ENCODE measurements at regions not wholly inside any gene's neighbourhood (a gene's known extent, or its start where the extent isn't known, plus 50 kb on each side); places are given as distances from the start of the nearest gene placed in this dataset.

GRCh38 chr12:90398285-90398836 lies 556.6 kb downstream of the CCER1 start:
- H3K27me3 ChIP-seq (replicated peaks in 1 of 2; ENCODE audit: control insufficient read depth in 2 of 2, insufficient read depth in 2 of 2, low read length in 1 of 2), result no peaks in the 10 kb centered on the region
- FAIRE-seq (no peak), ATAC-seq (no peak), DNase-seq (ENCODE audit: low read depth, low spot score) (no peak)
- no peaks in the 10 kb centered on the region; the same call in 2 of the 3 replicates for H3K9me3 ChIP-seq (replicated peaks; ENCODE audit: control insufficient read depth, insufficient read depth, low read length)
- SMC1A ChIA-PET (ENCODE audit: uncharacterized antibody, unreplicated experiment), result no interaction called here
- no peak overlapping the region for H3K9ac ChIP-seq (ENCODE audit: control insufficient read depth, insufficient read depth, low read length)
- POLR2A ChIA-PET, result no interaction called here
- H3K79me2 ChIP-seq (ENCODE audit: control insufficient read depth, insufficient read depth, low read length), result no peaks in the 10 kb centered on the region
- no peak overlapping the region for H3K4me3 ChIP-seq
- no peaks in the 10 kb centered on the region for H4K20me1 ChIP-seq (ENCODE audit: control insufficient read depth, insufficient read depth)
- no peak overlapping the region for H2AFZ ChIP-seq (ENCODE audit: control insufficient read depth, low read depth, low read length)
- RAD21 ChIA-PET (ENCODE audit: unreplicated experiment), result no interaction called here
- CTCF ChIA-PET, result no interaction called here
- no peak overlapping the region for H3K27ac ChIP-seq (ENCODE audit: control insufficient read depth, insufficient read depth)
- H3K4me1 ChIP-seq (ENCODE audit: control insufficient read depth, insufficient read depth, low read length), result no peaks in the 10 kb centered on the region
- no TSS peak for BruUV-seq (replicated peaks)
- intact Hi-C loops (cut with micrococcal nuclease; ENCODE audit: unreplicated experiment), result no loop called here
- TF ChIP-seq NFYA (IDR thresholded peaks at IDR 0.05; ENCODE audit: borderline replicate concordance, low read depth, low read length) (no peak), TCF7 (IDR thresholded peaks at IDR 0.05; ENCODE audit: borderline replicate concordance) (no peak), MTA3 (IDR thresholded peaks at IDR 0.05; ENCODE audit: borderline replicate concordance, low read length) (no peak), WRNIP1 (IDR thresholded peaks at IDR 0.05; ENCODE audit: borderline replicate concordance, low read depth, low read length) (no peak), E2F8 (IDR thresholded peaks at IDR 0.05; ENCODE audit: low read depth, partially characterized antibody) (no peak), SP1 (IDR thresholded peaks at IDR 0.05; ENCODE audit: low read depth, low read length) (no peak), EZH2 (IDR thresholded peaks at IDR 0.05; ENCODE audit: borderline replicate concordance, control insufficient read depth, low read depth, low read length) (no peak), CHD1 (IDR thresholded peaks at IDR 0.05; ENCODE audit: low read depth, low read length) (no peak)
- TF ChIP-seq, protein P1, sequence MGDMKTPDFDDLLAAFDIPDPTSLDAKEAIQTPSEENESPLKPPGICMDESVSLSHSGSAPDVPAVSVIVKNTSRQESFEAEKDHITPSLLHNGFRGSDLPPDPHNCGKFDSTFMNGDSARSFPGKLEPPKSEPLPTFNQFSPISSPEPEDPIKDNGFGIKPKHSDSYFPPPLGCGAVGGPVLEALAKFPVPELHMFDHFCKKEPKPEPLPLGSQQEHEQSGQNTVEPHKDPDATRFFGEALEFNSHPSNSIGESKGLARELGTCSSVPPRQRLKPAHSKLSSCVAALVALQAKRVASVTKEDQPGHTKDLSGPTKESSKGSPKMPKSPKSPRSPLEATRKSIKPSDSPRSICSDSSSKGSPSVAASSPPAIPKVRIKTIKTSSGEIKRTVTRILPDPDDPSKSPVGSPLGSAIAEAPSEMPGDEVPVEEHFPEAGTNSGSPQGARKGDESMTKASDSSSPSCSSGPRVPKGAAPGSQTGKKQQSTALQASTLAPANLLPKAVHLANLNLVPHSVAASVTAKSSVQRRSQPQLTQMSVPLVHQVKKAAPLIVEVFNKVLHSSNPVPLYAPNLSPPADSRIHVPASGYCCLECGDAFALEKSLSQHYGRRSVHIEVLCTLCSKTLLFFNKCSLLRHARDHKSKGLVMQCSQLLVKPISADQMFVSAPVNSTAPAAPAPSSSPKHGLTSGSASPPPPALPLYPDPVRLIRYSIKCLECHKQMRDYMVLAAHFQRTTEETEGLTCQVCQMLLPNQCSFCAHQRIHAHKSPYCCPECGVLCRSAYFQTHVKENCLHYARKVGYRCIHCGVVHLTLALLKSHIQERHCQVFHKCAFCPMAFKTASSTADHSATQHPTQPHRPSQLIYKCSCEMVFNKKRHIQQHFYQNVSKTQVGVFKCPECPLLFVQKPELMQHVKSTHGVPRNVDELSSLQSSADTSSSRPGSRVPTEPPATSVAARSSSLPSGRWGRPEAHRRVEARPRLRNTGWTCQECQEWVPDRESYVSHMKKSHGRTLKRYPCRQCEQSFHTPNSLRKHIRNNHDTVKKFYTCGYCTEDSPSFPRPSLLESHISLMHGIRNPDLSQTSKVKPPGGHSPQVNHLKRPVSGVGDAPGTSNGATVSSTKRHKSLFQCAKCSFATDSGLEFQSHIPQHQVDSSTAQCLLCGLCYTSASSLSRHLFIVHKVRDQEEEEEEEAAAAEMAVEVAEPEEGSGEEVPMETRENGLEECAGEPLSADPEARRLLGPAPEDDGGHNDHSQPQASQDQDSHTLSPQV (IDR thresholded peaks at IDR 0.05), result no peak
- TF ChIP-seq, protein P2, sequence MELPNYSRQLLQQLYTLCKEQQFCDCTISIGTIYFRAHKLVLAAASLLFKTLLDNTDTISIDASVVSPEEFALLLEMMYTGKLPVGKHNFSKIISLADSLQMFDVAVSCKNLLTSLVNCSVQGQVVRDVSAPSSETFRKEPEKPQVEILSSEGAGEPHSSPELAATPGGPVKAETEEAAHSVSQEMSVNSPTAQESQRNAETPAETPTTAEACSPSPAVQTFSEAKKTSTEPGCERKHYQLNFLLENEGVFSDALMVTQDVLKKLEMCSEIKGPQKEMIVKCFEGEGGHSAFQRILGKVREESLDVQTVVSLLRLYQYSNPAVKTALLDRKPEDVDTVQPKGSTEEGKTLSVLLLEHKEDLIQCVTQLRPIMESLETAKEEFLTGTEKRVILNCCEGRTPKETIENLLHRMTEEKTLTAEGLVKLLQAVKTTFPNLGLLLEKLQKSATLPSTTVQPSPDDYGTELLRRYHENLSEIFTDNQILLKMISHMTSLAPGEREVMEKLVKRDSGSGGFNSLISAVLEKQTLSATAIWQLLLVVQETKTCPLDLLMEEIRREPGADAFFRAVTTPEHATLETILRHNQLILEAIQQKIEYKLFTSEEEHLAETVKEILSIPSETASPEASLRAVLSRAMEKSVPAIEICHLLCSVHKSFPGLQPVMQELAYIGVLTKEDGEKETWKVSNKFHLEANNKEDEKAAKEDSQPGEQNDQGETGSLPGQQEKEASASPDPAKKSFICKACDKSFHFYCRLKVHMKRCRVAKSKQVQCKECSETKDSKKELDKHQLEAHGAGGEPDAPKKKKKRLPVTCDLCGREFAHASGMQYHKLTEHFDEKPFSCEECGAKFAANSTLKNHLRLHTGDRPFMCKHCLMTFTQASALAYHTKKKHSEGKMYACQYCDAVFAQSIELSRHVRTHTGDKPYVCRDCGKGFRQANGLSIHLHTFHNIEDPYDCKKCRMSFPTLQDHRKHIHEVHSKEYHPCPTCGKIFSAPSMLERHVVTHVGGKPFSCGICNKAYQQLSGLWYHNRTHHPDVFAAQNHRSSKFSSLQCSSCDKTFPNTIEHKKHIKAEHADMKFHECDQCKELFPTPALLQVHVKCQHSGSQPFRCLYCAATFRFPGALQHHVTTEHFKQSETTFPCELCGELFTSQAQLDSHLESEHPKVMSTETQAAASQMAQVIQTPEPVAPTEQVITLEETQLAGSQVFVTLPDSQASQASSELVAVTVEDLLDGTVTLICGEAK (IDR thresholded peaks at IDR 0.05; ENCODE audit: borderline replicate concordance), result no peak
- in situ Hi-C loops (cut with MboI), result no loop called here
- no peak overlapping the region for H3K4me2 ChIP-seq (ENCODE audit: control insufficient read depth, insufficient read depth)
- no peaks in the 10 kb centered on the region for H3K36me3 ChIP-seq (ENCODE audit: control insufficient read depth in 2 of 2, insufficient read depth in 2 of 2, low read length in 1 of 2)

Measured in GM12878 (cell line).